ENCODE measurements at regions not wholly inside any gene's neighbourhood (a gene's known extent, or its start where the extent isn't known, plus 50 kb on each side); places are given as distances from the start of the nearest gene placed in this dataset.

DNA sequence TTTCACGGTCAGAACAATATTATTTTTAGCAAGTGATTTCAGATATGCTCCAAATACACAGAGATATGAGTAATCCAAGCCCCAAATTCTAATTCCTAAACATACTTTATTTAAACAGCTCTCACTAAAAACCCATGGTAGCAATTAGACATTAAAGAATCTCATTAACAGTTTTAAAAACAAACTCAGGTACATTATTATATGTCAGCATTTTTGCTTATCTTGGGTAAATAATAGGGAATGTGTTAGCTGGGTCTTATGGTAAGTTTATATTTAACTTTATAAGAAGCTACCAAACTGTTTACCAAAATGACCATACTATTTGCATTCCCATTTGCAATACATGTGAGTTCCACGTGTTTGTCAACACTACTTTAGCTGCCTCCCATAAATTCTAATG, 511.1 kb downstream of the HTR1A start:
- TF ChIP-seq, protein P1, sequence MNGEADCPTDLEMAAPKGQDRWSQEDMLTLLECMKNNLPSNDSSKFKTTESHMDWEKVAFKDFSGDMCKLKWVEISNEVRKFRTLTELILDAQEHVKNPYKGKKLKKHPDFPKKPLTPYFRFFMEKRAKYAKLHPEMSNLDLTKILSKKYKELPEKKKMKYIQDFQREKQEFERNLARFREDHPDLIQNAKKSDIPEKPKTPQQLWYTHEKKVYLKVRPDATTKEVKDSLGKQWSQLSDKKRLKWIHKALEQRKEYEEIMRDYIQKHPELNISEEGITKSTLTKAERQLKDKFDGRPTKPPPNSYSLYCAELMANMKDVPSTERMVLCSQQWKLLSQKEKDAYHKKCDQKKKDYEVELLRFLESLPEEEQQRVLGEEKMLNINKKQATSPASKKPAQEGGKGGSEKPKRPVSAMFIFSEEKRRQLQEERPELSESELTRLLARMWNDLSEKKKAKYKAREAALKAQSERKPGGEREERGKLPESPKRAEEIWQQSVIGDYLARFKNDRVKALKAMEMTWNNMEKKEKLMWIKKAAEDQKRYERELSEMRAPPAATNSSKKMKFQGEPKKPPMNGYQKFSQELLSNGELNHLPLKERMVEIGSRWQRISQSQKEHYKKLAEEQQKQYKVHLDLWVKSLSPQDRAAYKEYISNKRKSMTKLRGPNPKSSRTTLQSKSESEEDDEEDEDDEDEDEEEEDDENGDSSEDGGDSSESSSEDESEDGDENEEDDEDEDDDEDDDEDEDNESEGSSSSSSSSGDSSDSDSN (IDR thresholded peaks at IDR 0.05; ENCODE audit: borderline replicate concordance in 1 of 2, low read depth in 2 of 2, low read length in 2 of 2), result no peak
- no peak for TF ChIP-seq NFIC (IDR thresholded peaks at IDR 0.05)
- TF ChIP-seq, protein P2, sequence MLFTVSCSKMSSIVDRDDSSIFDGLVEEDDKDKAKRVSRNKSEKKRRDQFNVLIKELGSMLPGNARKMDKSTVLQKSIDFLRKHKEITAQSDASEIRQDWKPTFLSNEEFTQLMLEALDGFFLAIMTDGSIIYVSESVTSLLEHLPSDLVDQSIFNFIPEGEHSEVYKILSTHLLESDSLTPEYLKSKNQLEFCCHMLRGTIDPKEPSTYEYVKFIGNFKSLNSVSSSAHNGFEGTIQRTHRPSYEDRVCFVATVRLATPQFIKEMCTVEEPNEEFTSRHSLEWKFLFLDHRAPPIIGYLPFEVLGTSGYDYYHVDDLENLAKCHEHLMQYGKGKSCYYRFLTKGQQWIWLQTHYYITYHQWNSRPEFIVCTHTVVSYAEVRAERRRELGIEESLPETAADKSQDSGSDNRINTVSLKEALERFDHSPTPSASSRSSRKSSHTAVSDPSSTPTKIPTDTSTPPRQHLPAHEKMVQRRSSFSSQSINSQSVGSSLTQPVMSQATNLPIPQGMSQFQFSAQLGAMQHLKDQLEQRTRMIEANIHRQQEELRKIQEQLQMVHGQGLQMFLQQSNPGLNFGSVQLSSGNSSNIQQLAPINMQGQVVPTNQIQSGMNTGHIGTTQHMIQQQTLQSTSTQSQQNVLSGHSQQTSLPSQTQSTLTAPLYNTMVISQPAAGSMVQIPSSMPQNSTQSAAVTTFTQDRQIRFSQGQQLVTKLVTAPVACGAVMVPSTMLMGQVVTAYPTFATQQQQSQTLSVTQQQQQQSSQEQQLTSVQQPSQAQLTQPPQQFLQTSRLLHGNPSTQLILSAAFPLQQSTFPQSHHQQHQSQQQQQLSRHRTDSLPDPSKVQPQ (CRISPR knock-in tag; IDR thresholded peaks at IDR 0.05; ENCODE audit: borderline replicate concordance), result no peak
- TF ChIP-seq ZNF232 (CRISPR knock-in tag; IDR thresholded peaks at IDR 0.05), result no peak
- TF ChIP-seq ZNF436 (CRISPR knock-in tag; IDR thresholded peaks at IDR 0.05), result no peak
- TF ChIP-seq ZNF282 (CRISPR knock-in tag; IDR thresholded peaks at IDR 0.05), result no peak
- TF ChIP-seq POLR2A (conservative IDR thresholded peaks at IDR 0.05), result no peak
- no peak for TF ChIP-seq CCNT2 (IDR thresholded peaks at IDR 0.05; ENCODE audit: borderline replicate concordance, extremely low read depth, insufficient read length, low read depth, low read length)
- no peak for TF ChIP-seq FOXK1 (CRISPR knock-in tag; IDR thresholded peaks at IDR 0.05; ENCODE audit: borderline replicate concordance)

All from K562 (cell line).